Activated CD4-positive, alpha-beta T cell treated with anti-CD3 and anti-CD28 coated beads for 36 hours (primary cell): ENCODE measurements at regions not wholly inside any gene's neighbourhood (a gene's known extent, or its start where the extent isn't known, plus 50 kb on each side); places are given as distances from the start of the nearest gene placed in this dataset.
"Not testable (repeated sequence)": the region's sequence is repeated elsewhere in the genome, so short reads cannot be mapped to it uniquely, and the experiment has no call there.

Source experiments
- ATAC-seq: fragments of 200-7000 bp; cut with Tn5 transposase; one replicate; pipeline ENCODE4 v1.10.0; 2021; ENCODE audit warnings: mild to moderate bottlenecking, moderate library complexity
- CTCF ChIA-PET: fragments of 350-600 bp; sonication (Branson Sonifier 250); formaldehyde crosslinking; loops from one replicate; lab custom pipeline; 2021; ENCODE audit warnings: antibody characterized with exemption; lab: Charles Lee
- POLR2A ChIA-PET: fragments of 350-600 bp; sonication (Branson Sonifier 250); formaldehyde crosslinking; loops from one replicate; lab custom pipeline; 2021; ENCODE audit warnings: antibody characterized with exemption, inconsistent platforms; lab: Charles Lee
- DNase-seq: peaks from one replicate; pipeline ENCODE4 v3.0.0-alpha.2; 2020
- H3K27ac Mint-ChIP-seq: one replicate; pipeline ENCODE4 v1.8.0; 2021; ENCODE audit warnings: mixed read lengths
- H3K27me3 Mint-ChIP-seq: one replicate; pipeline ENCODE4 v1.8.0; 2021; ENCODE audit warnings: mixed read lengths
- H3K36me3 Mint-ChIP-seq: one replicate; pipeline ENCODE4 v1.8.0; 2021; ENCODE audit warnings: low read depth, mixed read lengths
- H3K4me1 Mint-ChIP-seq: one replicate; pipeline ENCODE4 v1.8.0; 2021; ENCODE audit warnings: mixed read lengths
- H3K4me3 Mint-ChIP-seq: one replicate; pipeline ENCODE4 v1.8.0; 2021; ENCODE audit warnings: mild to moderate bottlenecking, moderate library complexity, mixed read lengths
- H3K9me3 Mint-ChIP-seq: one replicate; pipeline ENCODE4 v1.8.0; 2021; ENCODE audit warnings: low read depth, mixed read lengths
- intact Hi-C, 2 experiments: fragments of 100-400 bp; cut with DNase I in 1 of 2; cut with micrococcal nuclease in 1 of 2; formaldehyde crosslinking; loops; one replicate each; pipeline versions ENCODE4 v1.14.2 to v1.15.1; 2022 to 2024; cut with DNase I, micrococcal nuclease

- H3K9me3 Mint-ChIP-seq = no peaks in the 10 kb centered on the region
- intact Hi-C loops = no loop called here
- no peaks in the 10 kb centered on the region for H3K36me3 Mint-ChIP-seq
- CTCF ChIA-PET = interaction anchor here (0.7 to 1.3 kb wide), 2 partner anchors 15 to 20 kb away, joined by 3 read pairs; no protein-coding TSS in a partner anchor
- no peak overlapping the region for H3K4me3 Mint-ChIP-seq
- DNase-seq = no peak
- no peak for ATAC-seq
- peaks cover 2% of the 10 kb centered on the region for H3K27me3 Mint-ChIP-seq
- POLR2A ChIA-PET = no interaction called here
- H3K27ac Mint-ChIP-seq = no peak overlapping the region
- H3K4me1 Mint-ChIP-seq = no peaks in the 10 kb centered on the region
Measured at GRCh38 chr7:131149429-131149773, 178.3 kb upstream of the MKLN1 start.

GRCh38 chr7:131149840-131150239 lies 177.8 kb upstream of the MKLN1 start:
- ATAC-seq = no peak
- ChIA-PET POLR2A (no interaction called here), CTCF (interaction anchor here (0.7 to 1.3 kb wide), 2 partner anchors 15 to 20 kb away, joined by 3 read pairs; no protein-coding TSS in a partner anchor)
- Mint-ChIP-seq H3K9me3 (no peaks in the 10 kb centered on the region), H3K4me3 (no peak overlapping the region), H3K4me1 (no peaks in the 10 kb centered on the region), H3K27ac (no peak overlapping the region), H3K36me3 (no peaks in the 10 kb centered on the region), H3K27me3 (peaks cover 2% of the 10 kb centered on the region)
- intact Hi-C loops = no loop called here
- DNase-seq = no peak

GRCh38 chr7:131151034-131151433 lies 176.6 kb upstream of the MKLN1 start:
- CTCF ChIA-PET = interaction anchor here (0.7 to 0.9 kb wide), 2 partner anchors 142 to 344 kb away, joined by 3 to 4 read pairs; no protein-coding TSS in a partner anchor
- Mint-ChIP-seq H3K36me3 (no peaks in the 10 kb centered on the region), H3K4me1 (no peaks in the 10 kb centered on the region), H3K27me3 (no peaks in the 10 kb centered on the region), H3K9me3 (no peaks in the 10 kb centered on the region), H3K4me3 (no peak overlapping the region), H3K27ac (no peak overlapping the region)
- POLR2A ChIA-PET = interaction anchor here (0.6 kb wide), 1 partner anchor 24 kb away, joined by 4 read pairs; no protein-coding TSS in a partner anchor
- DNase-seq (no peak), ATAC-seq (no peak)
- intact Hi-C loops = no loop called here

- CTCF ChIA-PET = no interaction called here
Measured at GRCh38 chr7:131152766-131153165, 174.9 kb upstream of the MKLN1 start.

GRCh38 chr7:131154380-131154779 lies 173.3 kb upstream of the MKLN1 start:
- ChIA-PET POLR2A (no interaction called here), CTCF (no interaction called here)
- no peak for DNase-seq
- Mint-ChIP-seq H3K4me1 (no peaks in the 10 kb centered on the region), H3K4me3 (no peak overlapping the region), H3K36me3 (no peaks in the 10 kb centered on the region), H3K9me3 (no peaks in the 10 kb centered on the region), H3K27me3 (no peaks in the 10 kb centered on the region), H3K27ac (no peak overlapping the region)
- intact Hi-C loops = no loop called here
- no peak for ATAC-seq

More at GRCh38 chr7:131152766-131153165, 174.9 kb upstream of the MKLN1 start:
- Mint-ChIP-seq H3K27me3 (no peaks in the 10 kb centered on the region), H3K4me3 (no peak overlapping the region), H3K36me3 (no peaks in the 10 kb centered on the region), H3K27ac (no peak overlapping the region), H3K9me3 (no peaks in the 10 kb centered on the region), H3K4me1 (no peaks in the 10 kb centered on the region)
- intact Hi-C loops = no loop called here
- DNase-seq = no peak
- POLR2A ChIA-PET = no interaction called here
- no peak for ATAC-seq

- intact Hi-C loops = no loop called here
- ChIA-PET POLR2A (no interaction called here), CTCF (interaction anchor here (0.9 kb wide), 1 partner anchor 14 kb away, joined by 3 read pairs; no protein-coding TSS in a partner anchor)
- Mint-ChIP-seq H3K27me3 (no peaks in the 10 kb centered on the region), H3K4me3 (no peak overlapping the region), H3K4me1 (no peaks in the 10 kb centered on the region), H3K27ac (no peak overlapping the region), H3K9me3 (no peaks in the 10 kb centered on the region), H3K36me3 (no peaks in the 10 kb centered on the region)
- ATAC-seq (no peak), DNase-seq (no peak)
Measured at GRCh38 chr7:131157530-131158243, 170.0 kb upstream of the MKLN1 start.

GRCh38 chr7:131158244-131158636 lies 169.4 kb upstream of the MKLN1 start:
- CTCF ChIA-PET = interaction anchor here (0.9 kb wide), 1 partner anchor 14 kb away, joined by 3 read pairs; no protein-coding TSS in a partner anchor
- POLR2A ChIA-PET = not testable (repeated sequence)

GRCh38 chr7:131159961-131160361 lies 167.7 kb upstream of the MKLN1 start:
- intact Hi-C loops = no loop called here
- H3K4me3 Mint-ChIP-seq = no peak overlapping the region
- H3K36me3 Mint-ChIP-seq = no peaks in the 10 kb centered on the region
- POLR2A ChIA-PET = no interaction called here
- no peaks in the 10 kb centered on the region for H3K27me3 Mint-ChIP-seq
- no peaks in the 10 kb centered on the region for H3K9me3 Mint-ChIP-seq
- CTCF ChIA-PET = no interaction called here
- no peak overlapping the region for H3K27ac Mint-ChIP-seq
- no peak for DNase-seq
- no peaks in the 10 kb centered on the region for H3K4me1 Mint-ChIP-seq
- ATAC-seq = no peak

More at GRCh38 chr7:131158244-131158636, 169.4 kb upstream of the MKLN1 start:
- H3K4me3 Mint-ChIP-seq, DNase-seq, H3K27ac Mint-ChIP-seq, H3K9me3 Mint-ChIP-seq, H3K27me3 Mint-ChIP-seq, intact Hi-C loops, H3K36me3 Mint-ChIP-seq, H3K4me1 Mint-ChIP-seq, ATAC-seq: not testable (repeated sequence)

- intact Hi-C loops = no loop called here
- Mint-ChIP-seq H3K27ac (no peak overlapping the region), H3K4me3 (no peak overlapping the region), H3K27me3 (no peaks in the 10 kb centered on the region), H3K36me3 (no peaks in the 10 kb centered on the region), H3K4me1 (no peaks in the 10 kb centered on the region), H3K9me3 (no peaks in the 10 kb centered on the region)
- ATAC-seq = no peak
- DNase-seq = no peak
- ChIA-PET CTCF (no interaction called here), POLR2A (no interaction called here)
Measured at GRCh38 chr7:131161103-131161502, 166.6 kb upstream of the MKLN1 start.

- ChIA-PET CTCF (interaction anchor here (0.8 to 1.8 kb wide), 3 partner anchors 12 to 34 kb away, joined by 3 to 4 read pairs (median 3); no protein-coding TSS in a partner anchor), POLR2A (interaction anchor here (0.6 kb wide), 1 partner anchor 94 kb away, joined by 5 read pairs; no protein-coding TSS in a partner anchor)
- no peak for ATAC-seq
- no peaks in the 10 kb centered on the region for H3K27me3 Mint-ChIP-seq
- no peak overlapping the region for H3K27ac Mint-ChIP-seq
- DNase-seq = no peak
- intact Hi-C loops = no loop called here
- no peaks in the 10 kb centered on the region for H3K9me3 Mint-ChIP-seq
- H3K4me1 Mint-ChIP-seq = no peaks in the 10 kb centered on the region
- H3K4me3 Mint-ChIP-seq = no peak overlapping the region
- H3K36me3 Mint-ChIP-seq = no peaks in the 10 kb centered on the region
Measured at GRCh38 chr7:131164025-131164925, 163.4 kb upstream of the MKLN1 start.

GRCh38 chr7:131166066-131166465 lies 161.6 kb upstream of the MKLN1 start:
- Mint-ChIP-seq H3K4me1 (no peaks in the 10 kb centered on the region), H3K27me3 (no peaks in the 10 kb centered on the region), H3K4me3 (no peak overlapping the region), H3K36me3 (no peaks in the 10 kb centered on the region), H3K9me3 (no peaks in the 10 kb centered on the region), H3K27ac (no peak overlapping the region)
- CTCF ChIA-PET = no interaction called here
- intact Hi-C loops = no loop called here
- no peak for ATAC-seq
- POLR2A ChIA-PET = interaction anchor here (0.6 kb wide), 1 partner anchor 93 kb away, joined by 4 read pairs; no protein-coding TSS in a partner anchor
- DNase-seq = no peak
